Stimulated activated CD4-positive, alpha-beta T cell treated with anti-CD3 and anti-CD28 coated beads, Interleukin-2, amount 100 ng/mL, for 48 hours (primary cell): ENCODE measurements at regions not wholly inside any gene's neighbourhood (a gene's known extent, or its start where the extent isn't known, plus 50 kb on each side); places are given as distances from the start of the nearest gene placed in this dataset.

Experiments
- DNase-seq, 2 donors: peaks; one replicate each; pipeline ENCODE4 v3.0.0-alpha.2; 2020

DNA sequence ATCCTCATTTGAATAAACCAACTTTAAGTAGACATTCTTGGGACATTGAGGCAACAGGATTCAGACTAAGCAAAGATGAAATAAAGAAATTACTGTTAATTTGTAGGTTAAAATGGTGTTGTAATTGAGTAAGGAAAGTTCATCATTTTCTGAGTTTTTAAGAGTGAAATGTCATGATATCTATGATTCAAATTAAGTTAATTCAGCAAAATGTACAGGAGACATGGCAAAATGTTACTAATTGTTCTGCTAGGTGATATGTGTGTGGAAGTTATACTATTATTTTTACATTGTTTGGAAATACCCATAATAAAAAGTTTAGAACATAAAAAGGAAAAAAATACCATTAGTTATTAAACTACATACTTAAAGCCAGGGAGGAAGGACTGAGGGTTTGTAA, 55.0 kb upstream of the EGLN3 start:
- DNase-seq = no peak

DNA sequence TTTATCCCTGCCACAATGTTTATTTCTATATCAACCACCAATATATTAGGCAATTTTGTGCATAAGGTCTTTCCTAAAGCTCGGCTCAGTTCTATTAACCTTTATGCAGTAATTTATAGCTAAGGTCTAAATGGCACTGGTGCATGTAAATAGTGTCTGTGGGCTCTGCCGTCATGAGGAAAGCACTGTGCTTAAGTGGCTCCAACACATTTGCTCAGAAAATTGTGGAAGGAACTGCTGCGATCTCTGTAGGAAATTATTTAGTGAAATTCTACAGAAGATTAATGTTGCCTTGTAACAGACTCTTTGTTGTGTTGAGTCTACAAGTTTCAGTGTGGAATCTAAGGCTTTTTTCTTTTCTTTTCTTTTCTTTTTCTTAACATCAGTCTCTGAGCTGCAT, 54.0 kb upstream of the EGLN3 start:
- no peak for DNase-seq

DNA sequence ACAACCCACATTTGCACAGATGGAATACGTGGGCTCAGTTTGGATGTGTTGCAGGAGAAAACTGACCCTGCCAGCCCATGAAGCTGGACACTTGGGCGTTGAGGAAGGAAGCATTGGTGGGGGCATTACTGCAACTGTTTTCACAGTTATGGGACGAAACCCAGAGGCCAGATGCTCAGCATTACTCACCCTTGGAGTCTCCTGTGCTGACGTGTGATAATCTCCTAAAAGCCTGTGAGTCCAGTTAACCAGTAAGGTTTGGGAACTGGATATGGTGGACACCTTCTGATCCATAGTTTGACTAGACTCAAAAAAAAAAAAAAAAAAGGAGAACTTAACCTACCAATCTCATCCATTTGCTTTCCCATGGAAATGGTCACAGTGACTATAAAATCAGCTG, 52.8 kb upstream of the EGLN3 start:
- DNase-seq = no peak

DNA sequence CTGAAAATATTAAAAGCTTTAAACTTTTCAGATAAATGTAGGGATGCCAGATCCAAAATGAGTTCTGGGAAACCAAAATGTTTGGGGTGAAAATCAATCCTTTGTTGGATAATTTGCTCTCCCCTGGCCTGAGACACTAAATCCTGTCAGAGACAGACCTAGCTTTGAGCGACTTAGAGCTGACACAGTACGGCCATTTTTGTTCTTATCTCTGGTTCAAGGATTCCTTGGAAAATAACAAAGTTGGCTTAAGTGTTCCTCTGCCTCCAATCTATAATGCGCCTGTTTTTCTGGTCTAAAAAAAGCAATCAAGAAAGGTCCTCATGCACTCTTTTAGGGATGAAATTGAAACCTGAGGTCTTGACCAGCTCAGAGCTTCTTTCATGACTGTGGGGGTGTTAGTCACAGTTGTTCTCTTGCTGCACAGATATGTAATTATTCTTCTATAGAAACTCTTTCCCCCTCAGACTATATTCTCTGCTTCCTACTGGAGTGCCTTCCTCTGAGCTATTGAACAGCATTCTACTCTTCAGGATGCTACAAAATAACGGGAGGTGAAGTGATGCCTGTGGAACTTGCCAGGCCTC, 52.3 kb upstream of the EGLN3 start:
- DNase-seq = no peak
